ENCODE measurements at regions not wholly inside any gene's neighbourhood (a gene's known extent, or its start where the extent isn't known, plus 50 kb on each side); places are given as distances from the start of the nearest gene placed in this dataset.

- Mint-ChIP-seq H3K27me3 (ENCODE audit: low read depth) (0 out of 2 replicates have a peak, but pooled peaks cover 2% of the 10 kb centered on the region), H3K36me3 (ENCODE audit: insufficient read depth in 1 of 3, low read depth in 3 of 3) (no peaks in the 10 kb centered on the region), H3K4me1 (peaks cover 18 to 20% of the 10 kb centered on the region in 2 experiments), H3K27ac (peak overlapping the region; percentile 32 to 81 (median 51); a peak in 3 of 7 replicates), H3K4me3 (no peak overlapping the region; a peak in 1 of 5 replicates), H3K9me3 (no peaks in the 10 kb centered on the region)
- Histone ChIP-seq H2BK15ac (ENCODE audit: low read depth, low read length) (no peak overlapping the region), H2AK5ac (ENCODE audit: insufficient read length, low read length) (no peak overlapping the region), H3K4me2 (ENCODE audit: insufficient read depth, insufficient read length, low read length) (peak overlapping the region; percentile 19), H3K18ac (ENCODE audit: insufficient read length, low read depth, low read length) (no peak overlapping the region), H4K20me1 (ENCODE audit: control insufficient read depth, insufficient read depth, insufficient read length) (no peaks in the 10 kb centered on the region), H3K27ac (ENCODE audit: insufficient read length, low read depth, low read length) (no peak overlapping the region), H4K8ac (replicated peaks; ENCODE audit: insufficient read length, low read depth, low read length) (no peak overlapping the region), H2BK12ac (ENCODE audit: insufficient read length, low read depth, low read length) (no peak overlapping the region), H3K79me1 (ENCODE audit: insufficient read depth, low read depth, low read length, poor library complexity, severe bottlenecking) (no peaks in the 10 kb centered on the region), H3K27me3 (ENCODE audit: insufficient read depth, low read length) (no peaks in the 10 kb centered on the region), H2BK5ac (ENCODE audit: insufficient read length, low read length) (no peak overlapping the region), H3K9me3 (ENCODE audit: control insufficient read depth, low read depth, low read length) (no peaks in the 10 kb centered on the region), H3K23ac (ENCODE audit: insufficient read length, low read depth, low read length) (no peak overlapping the region), H4K5ac (ENCODE audit: insufficient read length, low read depth, low read length) (no peak overlapping the region), H4K91ac (ENCODE audit: insufficient read length, low read depth, low read length) (no peak overlapping the region), H2BK20ac (ENCODE audit: low read depth, low read length, poor library complexity, severe bottlenecking) (no peak overlapping the region), H3K56ac (ENCODE audit: insufficient read length, low read depth, low read length) (no peak overlapping the region), H3K79me2 (ENCODE audit: insufficient read depth, low read length) (no peaks in the 10 kb centered on the region), H3K4ac (ENCODE audit: low read depth, low read length) (no peak overlapping the region), H2BK120ac (ENCODE audit: low read depth, low read length, poor library complexity, severe bottlenecking) (no peak overlapping the region), H3K9ac (ENCODE audit: extremely low read depth, insufficient read length, low read length) (no peak overlapping the region), H3K4me1 (ENCODE audit: insufficient read depth, low read length) (peaks cover 2% of the 10 kb centered on the region), H3K23me2 (ENCODE audit: insufficient read length, low read depth, low read length, poor library complexity, severe bottlenecking) (no peaks in the 10 kb centered on the region), H3T11ph (ENCODE audit: low read length) (no peak overlapping the region), H2AFZ (ENCODE audit: low read length) (no peak overlapping the region), H3K14ac (ENCODE audit: insufficient read depth, low read length) (no peak overlapping the region)
- no peak for TF ChIP-seq CTCF (conservative IDR thresholded peaks at IDR 0.05)
- DNase-seq = no peak
- WGBS (ENCODE audit: extremely low coverage, insufficient read length, low lambda C conversion rate) = no CpG with 5 or more reads among the region's 3 CpGs
Observed at GRCh38 chr11:80157447-80157846, 716.6 kb upstream of the TENM4 start.

Data from H9 (cell line).